ENCODE measurements at regions not wholly inside any gene's neighbourhood (a gene's known extent, or its start where the extent isn't known, plus 50 kb on each side); places are given as distances from the start of the nearest gene placed in this dataset.

DNA sequence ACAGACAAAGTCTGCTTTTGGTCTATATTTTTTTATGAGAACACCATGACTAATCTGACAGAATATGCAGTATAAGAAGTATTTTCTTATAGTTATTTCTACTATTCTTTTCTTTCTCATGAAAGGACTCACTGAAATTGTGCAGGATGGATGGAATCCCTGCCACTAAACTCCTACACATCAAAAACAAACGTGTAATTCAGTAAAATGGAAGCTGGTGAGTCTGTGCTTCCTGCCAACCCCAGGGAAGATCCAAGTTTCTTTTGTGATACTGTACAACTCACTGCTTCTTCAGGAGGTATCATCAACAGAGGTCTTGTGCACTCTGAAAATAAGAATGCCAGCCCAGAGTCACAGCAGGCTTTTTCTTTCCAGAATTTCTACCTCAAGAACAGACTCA lies 241.2 kb downstream of the MRPL39 start:
- intact Hi-C loops (cut with DNase I, micrococcal nuclease) = no loop called here
- DNase-seq (no peak), ATAC-seq (no peak)
- H3K9me3 ChIP-seq = no peaks in the 10 kb centered on the region
- H3K4me3 ChIP-seq = no peak overlapping the region
- TF ChIP-seq CTCF (IDR thresholded peaks at IDR 0.05) = no peak
- no peaks in the 10 kb centered on the region for H3K4me1 ChIP-seq (ENCODE audit: low read depth)
- H3K36me3 ChIP-seq (ENCODE audit: low read depth) = no peaks in the 10 kb centered on the region

- Histone ChIP-seq H3K36me3 (ENCODE audit: low read depth) (no peaks in the 10 kb centered on the region), H3K9me3 (no peaks in the 10 kb centered on the region), H3K4me3 (no peak overlapping the region), H3K4me1 (ENCODE audit: low read depth) (no peaks in the 10 kb centered on the region)
- DNase-seq = no peak
- no peak for ATAC-seq
- no peak for TF ChIP-seq CTCF (IDR thresholded peaks at IDR 0.05)
- intact Hi-C loops (cut with DNase I, micrococcal nuclease) = no loop called here
Measured at GRCh38 chr21:25362375-25363267, 244.7 kb downstream of the MRPL39 start.

DNA sequence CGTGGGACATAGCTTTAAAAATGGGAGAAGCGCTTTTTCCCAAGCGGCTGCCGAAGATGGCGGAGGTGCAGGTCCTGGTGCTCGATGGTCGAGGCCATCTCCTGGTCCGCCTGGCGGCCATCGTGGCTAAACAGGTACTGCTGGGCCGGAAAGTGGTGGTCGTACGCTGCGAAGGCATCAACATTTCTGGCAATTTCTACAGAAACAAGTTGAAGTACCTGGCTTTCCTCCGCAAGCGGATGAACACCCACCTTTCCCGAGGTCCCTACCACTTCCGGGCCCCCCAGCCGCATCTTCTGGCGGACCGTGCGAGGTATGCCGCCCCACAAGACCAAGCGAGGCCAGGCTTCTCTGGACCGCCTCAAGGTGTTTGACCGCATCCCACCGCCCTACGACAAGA lies 245.5 kb downstream of the MRPL39 start:
- intact Hi-C loops (cut with DNase I, micrococcal nuclease) = no loop called here
- peak in 1 of 3 donors; percentile 31 for DNase-seq
- Histone ChIP-seq H3K9me3 (no peaks in the 10 kb centered on the region), H3K36me3 (ENCODE audit: low read depth) (no peaks in the 10 kb centered on the region), H3K4me3 (no peak overlapping the region), H3K4me1 (ENCODE audit: low read depth) (no peaks in the 10 kb centered on the region)
- TF ChIP-seq CTCF (IDR thresholded peaks at IDR 0.05) = no peak
- ATAC-seq = no peak

DNA sequence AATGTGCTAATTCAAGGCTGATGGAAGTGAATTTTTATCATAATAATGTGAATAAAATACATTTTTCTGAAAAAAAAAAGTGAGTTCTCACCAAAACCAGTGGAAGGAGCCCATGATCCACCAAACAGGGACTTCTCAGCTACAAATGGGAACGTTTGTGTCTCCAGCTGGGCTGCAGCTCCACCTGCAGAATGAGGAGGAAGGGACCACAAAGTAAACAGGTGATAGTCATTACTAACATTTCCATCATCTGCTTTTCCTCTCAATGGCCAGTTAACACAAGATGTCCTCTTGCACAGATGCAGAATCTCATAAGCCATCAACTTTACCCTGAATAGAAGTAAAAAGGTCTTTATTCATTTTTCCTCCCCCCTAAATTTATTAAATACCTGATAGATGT lies 246.2 kb downstream of the MRPL39 start:
- DNase-seq = no peak
- no peaks in the 10 kb centered on the region for H3K9me3 ChIP-seq
- no peak for TF ChIP-seq CTCF (IDR thresholded peaks at IDR 0.05)
- no peak overlapping the region for H3K4me3 ChIP-seq
- intact Hi-C loops (cut with DNase I, micrococcal nuclease) = no loop called here
- no peaks in the 10 kb centered on the region for H3K36me3 ChIP-seq (ENCODE audit: low read depth)
- H3K4me1 ChIP-seq (ENCODE audit: low read depth) = no peaks in the 10 kb centered on the region
- no peak for ATAC-seq

DNA sequence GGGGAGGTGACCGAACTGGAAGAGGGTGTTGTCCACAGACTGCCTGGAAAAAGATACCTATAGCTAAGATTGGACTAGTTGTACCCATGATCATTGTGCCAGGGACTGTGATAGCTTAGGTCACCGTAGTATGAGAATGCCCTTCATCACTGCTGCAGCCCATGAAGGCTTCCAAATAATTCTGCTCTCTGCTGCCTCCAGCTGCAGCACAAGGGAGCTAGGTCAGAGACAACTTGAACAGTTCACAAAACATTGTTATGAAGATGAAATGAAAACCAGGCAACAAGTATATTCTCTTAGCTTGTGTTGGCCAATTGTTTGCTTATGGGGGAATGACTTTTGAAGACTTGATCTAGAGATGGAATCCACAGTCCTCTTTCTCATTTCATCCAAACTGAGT lies 246.7 kb downstream of the MRPL39 start:
- Histone ChIP-seq H3K4me1 (ENCODE audit: low read depth) (no peaks in the 10 kb centered on the region), H3K36me3 (ENCODE audit: low read depth) (no peaks in the 10 kb centered on the region), H3K9me3 (no peaks in the 10 kb centered on the region), H3K4me3 (no peak overlapping the region)
- ATAC-seq (no peak), DNase-seq (no peak)
- TF ChIP-seq CTCF (IDR thresholded peaks at IDR 0.05) = no peak
- intact Hi-C loops (cut with DNase I, micrococcal nuclease) = no loop called here

Measured in mucosa of descending colon (tissue), 3 donors.